GM19351 (cell line): ENCODE measurements at regions not wholly inside any gene's neighbourhood (a gene's known extent, or its start where the extent isn't known, plus 50 kb on each side); places are given as distances from the start of the nearest gene placed in this dataset.
A peak's percentile ranks its signal among the peaks of the same experiment; 100 is the strongest.

ENCODE experiments used
- ATAC-seq: cut with Tn5 transposase; IDR thresholded peaks from one replicate; pipeline ENCODE4 v1.9.1; 2021; ENCODE audit warnings: mild to moderate bottlenecking, moderate library complexity; ENCODE audit not compliant: unreplicated experiment

- ATAC-seq = no peak
These were observed 576.5 kb upstream of the PLXNA2 start for GRCh38 chr1:208820580-208821212.

- no peak for ATAC-seq
These were observed 577.8 kb upstream of the PLXNA2 start for GRCh38 chr1:208821939-208822338.

GRCh38 chr1:208825300-208825699 is 581.1 kb upstream of the PLXNA2 start:
- ATAC-seq = no peak

- ATAC-seq = no peak
These were observed 585.4 kb upstream of the PLXNA2 start for GRCh38 chr1:208829595-208829994.

- no peak for ATAC-seq
These were observed 590.4 kb upstream of the PLXNA2 start for GRCh38 chr1:208834381-208835096.

GRCh38 chr1:208835097-208835463 is 590.9 kb upstream of the PLXNA2 start:
- ATAC-seq = no peak

GRCh38 chr1:208835781-208836180 is 591.6 kb upstream of the PLXNA2 start:
- ATAC-seq = no peak

- no peak for ATAC-seq
These were observed 593.1 kb upstream of the PLXNA2 start for GRCh38 chr1:208837242-208837641.

- no peak for ATAC-seq
These were observed 597.3 kb upstream of the PLXNA2 start for GRCh38 chr1:208841436-208841835.

- ATAC-seq = no peak
These were observed 598.3 kb upstream of the PLXNA2 start for GRCh38 chr1:208842451-208842850.

- no peak for ATAC-seq
These were observed 600.0 kb upstream of the PLXNA2 start for GRCh38 chr1:208844158-208844557.

GRCh38 chr1:208848854-208849253 is 604.7 kb upstream of the PLXNA2 start:
- ATAC-seq = no peak

GRCh38 chr1:208850442-208850841 is 606.3 kb upstream of the PLXNA2 start:
- ATAC-seq = no peak

GRCh38 chr1:208851366-208851765 is 607.2 kb upstream of the PLXNA2 start:
- no peak for ATAC-seq

- no peak for ATAC-seq
These were observed 608.7 kb upstream of the PLXNA2 start for GRCh38 chr1:208852911-208853310.

- peak; percentile 93 for ATAC-seq
These were observed 611.2 kb upstream of the PLXNA2 start for GRCh38 chr1:208855403-208855802.

GRCh38 chr1:208857465-208857864 is 613.3 kb upstream of the PLXNA2 start:
- ATAC-seq = no peak

GRCh38 chr1:208858738-208859137 is 614.6 kb upstream of the PLXNA2 start:
- no peak for ATAC-seq

GRCh38 chr1:208864366-208864965 is 620.3 kb upstream of the PLXNA2 start:
- no peak for ATAC-seq

- no peak for ATAC-seq
These were observed 622.3 kb upstream of the PLXNA2 start for GRCh38 chr1:208866386-208866955.

GRCh38 chr1:208868554-208868953 is 624.4 kb upstream of the PLXNA2 start:
- ATAC-seq = no peak

- ATAC-seq = no peak
These were observed 630.7 kb upstream of the PLXNA2 start for GRCh38 chr1:208874915-208875314.
